ENCODE measurements at regions not wholly inside any gene's neighbourhood (a gene's known extent, or its start where the extent isn't known, plus 50 kb on each side); places are given as distances from the start of the nearest gene placed in this dataset.

GRCh38 chr10:76643511-76643911 is 994.1 kb downstream of the KCNMA1 start:
- Histone ChIP-seq H3K36me3 (replicated peaks in 1 of 2; ENCODE audit: control extremely low read depth in 1 of 2, control insufficient read depth in 1 of 2, extremely low read depth in 1 of 2, insufficient read depth in 2 of 2, low read length in 1 of 2) (no peaks in the 10 kb centered on the region), H4K20me1 (ENCODE audit: control insufficient read depth, insufficient read depth, low read length, poor library complexity, severe bottlenecking) (no peaks in the 10 kb centered on the region), H3K27me3 (replicated peaks in 1 of 4; ENCODE audit: control extremely low read depth in 1 of 4, control insufficient read depth in 3 of 4, insufficient read depth in 4 of 4, low read length in 3 of 4) (no peaks in the 10 kb centered on the region), H3K4me3 (ENCODE audit: control extremely low read depth in 1 of 5, extremely low read depth in 1 of 5, insufficient read depth in 1 of 5, low read depth in 2 of 5, low read length in 4 of 5) (no peak overlapping the region), H2AFZ (ENCODE audit: insufficient read depth, low read depth, low read length, poor library complexity, severe bottlenecking) (no peak overlapping the region), H3K4me2 (replicated peaks; ENCODE audit: low read depth, low read length, poor library complexity, severe bottlenecking) (no peak overlapping the region), H3K27ac (ENCODE audit: low read length in 2 of 2) (no peak overlapping the region), H3K79me2 (ENCODE audit: control insufficient read depth, insufficient read depth, low read length) (no peaks in the 10 kb centered on the region), H3K9me3 (ENCODE audit: control extremely low read depth in 1 of 3, control insufficient read depth in 2 of 3, insufficient read depth in 1 of 3, low read length in 2 of 3) (no peaks in the 10 kb centered on the region), H3K4me1 (ENCODE audit: control insufficient read depth in 2 of 2, insufficient read depth in 2 of 2, low read length in 2 of 2) (no peaks in the 10 kb centered on the region), H3K9ac (ENCODE audit: low read length) (no peak overlapping the region)
- Mint-ChIP-seq H3K4me3 (no peak overlapping the region), H3K27ac (no peak overlapping the region), H3K9me3 (ENCODE audit: insufficient read depth) (no peaks in the 10 kb centered on the region), H3K27me3 (no peaks in the 10 kb centered on the region), H3K4me1 (no peaks in the 10 kb centered on the region)
- intact Hi-C loops (cut with micrococcal nuclease), result no loop called here
- no peak for TF ChIP-seq CTCF (IDR thresholded peaks at IDR 0.05)
- TF ChIP-seq EZH2 (IDR thresholded peaks at IDR 0.05; ENCODE audit: borderline replicate concordance, insufficient read depth, low read depth, low read length, poor library complexity, severe bottlenecking), result no peak
- ChIA-PET POLR2A (no interaction called here), CTCF (no interaction called here)
- ATAC-seq (ENCODE audit: low read depth), result no peak
- DNase-seq, result no peak
- 93% methylated on average over 4 of the region's 4 CpGs for WGBS (ENCODE audit: insufficient coverage)

- no peaks in the 10 kb centered on the region for H3K9me3 Mint-ChIP-seq (ENCODE audit: insufficient read depth)
- POLR2A ChIA-PET, result no interaction called here
- Histone ChIP-seq H3K79me2 (ENCODE audit: control insufficient read depth, insufficient read depth, low read length) (no peaks in the 10 kb centered on the region), H3K4me3 (ENCODE audit: control extremely low read depth in 1 of 5, extremely low read depth in 1 of 5, insufficient read depth in 1 of 5, low read depth in 2 of 5, low read length in 4 of 5) (no peak overlapping the region), H3K9ac (ENCODE audit: low read length) (no peak overlapping the region), H3K9me3 (ENCODE audit: control extremely low read depth in 1 of 3, control insufficient read depth in 2 of 3, insufficient read depth in 1 of 3, low read length in 2 of 3) (no peaks in the 10 kb centered on the region), H3K27me3 (replicated peaks in 1 of 4; ENCODE audit: control extremely low read depth in 1 of 4, control insufficient read depth in 3 of 4, insufficient read depth in 4 of 4, low read length in 3 of 4) (no peaks in the 10 kb centered on the region), H3K36me3 (replicated peaks in 1 of 2; ENCODE audit: control extremely low read depth in 1 of 2, control insufficient read depth in 1 of 2, extremely low read depth in 1 of 2, insufficient read depth in 2 of 2, low read length in 1 of 2) (no peaks in the 10 kb centered on the region), H4K20me1 (ENCODE audit: control insufficient read depth, insufficient read depth, low read length, poor library complexity, severe bottlenecking) (no peaks in the 10 kb centered on the region), H2AFZ (ENCODE audit: insufficient read depth, low read depth, low read length, poor library complexity, severe bottlenecking) (no peak overlapping the region), H3K4me2 (replicated peaks; ENCODE audit: low read depth, low read length, poor library complexity, severe bottlenecking) (no peak overlapping the region), H3K4me1 (ENCODE audit: control insufficient read depth in 2 of 2, insufficient read depth in 2 of 2, low read length in 2 of 2) (no peaks in the 10 kb centered on the region), H3K27ac (ENCODE audit: low read length in 2 of 2) (no peak overlapping the region)
- H3K27ac Mint-ChIP-seq, result no peak overlapping the region
- no peak for DNase-seq
- TF ChIP-seq CTCF (IDR thresholded peaks at IDR 0.05) (no peak), EZH2 (IDR thresholded peaks at IDR 0.05; ENCODE audit: borderline replicate concordance, insufficient read depth, low read depth, low read length, poor library complexity, severe bottlenecking) (no peak)
- no peaks in the 10 kb centered on the region for H3K4me1 Mint-ChIP-seq
- CTCF ChIA-PET, result no interaction called here
- no peaks in the 10 kb centered on the region for H3K27me3 Mint-ChIP-seq
- WGBS (ENCODE audit: insufficient coverage), result no CpG with 5 or more reads among the region's 1 CpG
- H3K4me3 Mint-ChIP-seq, result no peak overlapping the region
- no peak for ATAC-seq (ENCODE audit: low read depth)
- intact Hi-C loops (cut with micrococcal nuclease), result no loop called here
Measured at GRCh38 chr10:76642358-76642757, 995.2 kb downstream of the KCNMA1 start.

Data from B cell (primary cell).